ENCODE measurements at regions not wholly inside any gene's neighbourhood (a gene's known extent, or its start where the extent isn't known, plus 50 kb on each side); places are given as distances from the start of the nearest gene placed in this dataset.

DNA sequence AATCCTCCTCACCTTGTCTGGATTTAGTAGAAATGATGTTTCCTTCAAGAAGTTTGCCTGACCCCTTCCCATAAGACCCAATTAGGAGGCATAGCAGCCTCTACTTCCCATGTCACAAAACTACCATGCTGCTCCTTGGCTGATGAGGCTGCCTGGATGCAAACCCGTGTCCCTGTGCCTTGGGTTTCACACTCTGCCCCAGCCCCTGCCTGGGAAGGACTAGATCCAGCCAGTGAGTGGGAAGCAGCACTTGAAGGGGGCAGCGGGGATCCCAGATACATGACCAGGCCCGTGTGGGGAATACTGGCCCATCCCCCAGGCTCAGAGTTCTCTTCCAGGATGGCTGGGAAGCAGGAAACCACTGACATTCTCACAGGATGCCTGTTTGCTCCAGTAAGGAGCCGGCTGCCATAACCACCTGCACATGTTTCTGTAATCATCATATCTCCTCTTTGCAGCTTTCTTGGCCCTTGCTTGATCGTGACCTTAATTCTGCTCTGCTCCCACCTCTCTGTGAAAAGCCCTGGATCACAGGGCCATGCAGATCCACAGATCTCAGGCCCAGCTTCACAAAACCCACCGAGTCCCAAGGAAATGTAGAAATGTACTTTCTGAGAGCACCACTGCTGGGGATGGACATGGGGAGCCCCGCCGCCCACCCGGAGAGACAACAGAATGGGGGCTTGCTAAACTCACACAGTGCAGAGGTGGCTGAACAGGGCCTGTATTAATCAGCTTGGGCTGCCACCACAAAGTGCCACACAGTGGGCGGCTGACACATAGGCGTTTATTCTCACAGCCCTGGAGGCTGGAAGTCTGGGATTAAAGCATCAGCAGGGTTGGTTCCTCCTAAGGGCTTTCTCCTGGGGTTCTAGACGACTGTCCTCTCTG, 287.8 kb upstream of the IGFBP3 start:
- DNase-seq (no peak), ATAC-seq (no peak)
- no peaks in the 10 kb centered on the region for H3K36me3 ChIP-seq (ENCODE audit: control insufficient read depth, insufficient read depth, low read length)
- Mint-ChIP-seq H3K4me3 (no peak overlapping the region), H3K27me3 (ENCODE audit: low read depth in 2 of 2) (no peaks in the 10 kb centered on the region), H3K4me1 (no peaks in the 10 kb centered on the region), H3K9me3 (peaks cover 2 to 5% of the 10 kb centered on the region in 2 donors), H3K36me3 (no peaks in the 10 kb centered on the region), H3K27ac (no peak overlapping the region)
- H3K27ac ChIP-seq (ENCODE audit: low read length) = no peak overlapping the region
- no peaks in the 10 kb centered on the region for H3K4me1 ChIP-seq (ENCODE audit: control insufficient read depth, insufficient read depth, low read length)
- 58% methylated on average over 12 of the region's 12 CpGs for WGBS (ENCODE audit: insufficient coverage)
- TF ChIP-seq, protein P1, sequence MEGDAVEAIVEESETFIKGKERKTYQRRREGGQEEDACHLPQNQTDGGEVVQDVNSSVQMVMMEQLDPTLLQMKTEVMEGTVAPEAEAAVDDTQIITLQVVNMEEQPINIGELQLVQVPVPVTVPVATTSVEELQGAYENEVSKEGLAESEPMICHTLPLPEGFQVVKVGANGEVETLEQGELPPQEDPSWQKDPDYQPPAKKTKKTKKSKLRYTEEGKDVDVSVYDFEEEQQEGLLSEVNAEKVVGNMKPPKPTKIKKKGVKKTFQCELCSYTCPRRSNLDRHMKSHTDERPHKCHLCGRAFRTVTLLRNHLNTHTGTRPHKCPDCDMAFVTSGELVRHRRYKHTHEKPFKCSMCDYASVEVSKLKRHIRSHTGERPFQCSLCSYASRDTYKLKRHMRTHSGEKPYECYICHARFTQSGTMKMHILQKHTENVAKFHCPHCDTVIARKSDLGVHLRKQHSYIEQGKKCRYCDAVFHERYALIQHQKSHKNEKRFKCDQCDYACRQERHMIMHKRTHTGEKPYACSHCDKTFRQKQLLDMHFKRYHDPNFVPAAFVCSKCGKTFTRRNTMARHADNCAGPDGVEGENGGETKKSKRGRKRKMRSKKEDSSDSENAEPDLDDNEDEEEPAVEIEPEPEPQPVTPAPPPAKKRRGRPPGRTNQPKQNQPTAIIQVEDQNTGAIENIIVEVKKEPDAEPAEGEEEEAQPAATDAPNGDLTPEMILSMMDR (IDR thresholded peaks at IDR 0.05) = no peak
- intact Hi-C loops (cut with micrococcal nuclease) = no loop called here
- no peaks in the 10 kb centered on the region for H3K9me3 ChIP-seq (ENCODE audit: control insufficient read depth, insufficient read depth, low read length)
- no peak overlapping the region for H3K4me3 ChIP-seq (ENCODE audit: low read length)
- no peaks in the 10 kb centered on the region for H3K27me3 ChIP-seq (ENCODE audit: control insufficient read depth, insufficient read depth, low read length)

DNA sequence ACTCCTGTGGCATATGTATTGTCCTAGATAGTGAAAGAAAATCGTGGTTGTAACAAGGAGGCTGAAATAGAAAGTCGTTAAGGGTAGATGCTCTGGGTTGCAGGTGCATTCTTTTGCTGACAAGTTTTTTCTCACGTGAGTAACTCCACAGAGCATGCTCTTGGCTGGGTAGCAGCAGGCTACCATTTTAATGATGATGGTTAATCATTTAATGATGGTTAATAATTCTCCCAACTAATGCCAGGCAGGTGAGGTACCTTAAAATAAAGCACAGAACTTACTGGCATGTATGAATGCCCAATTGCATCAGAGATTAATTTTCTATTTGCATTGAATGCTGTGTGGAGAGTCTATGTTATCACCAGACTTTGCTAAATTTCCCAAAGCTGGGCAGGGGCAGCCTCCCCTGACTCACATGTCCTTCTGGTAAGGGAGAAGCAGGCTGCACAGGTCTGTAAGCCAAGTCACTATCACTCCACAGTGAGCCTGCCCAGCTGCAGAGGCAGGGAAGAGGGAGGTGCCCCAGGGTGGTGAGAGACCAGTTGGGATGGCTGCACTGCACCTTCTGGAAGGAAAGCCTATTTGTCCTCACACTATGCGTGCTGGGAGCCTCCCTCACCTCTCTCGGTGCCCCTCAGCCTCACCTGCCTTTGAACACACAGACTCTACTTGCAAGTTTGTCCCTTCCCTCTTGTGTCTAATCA, 287.0 kb upstream of the IGFBP3 start:
- no peaks in the 10 kb centered on the region for H3K36me3 Mint-ChIP-seq
- H3K9me3 Mint-ChIP-seq = peaks cover 4% of the 10 kb centered on the region in 2 donors
- 75% methylated on average over 5 of the region's 5 CpGs for WGBS (ENCODE audit: insufficient coverage)
- intact Hi-C loops (cut with micrococcal nuclease) = no loop called here
- H3K4me3 ChIP-seq (ENCODE audit: low read length) = no peak overlapping the region
- DNase-seq = no peak
- no peaks in the 10 kb centered on the region for H3K4me1 Mint-ChIP-seq
- H3K36me3 ChIP-seq (ENCODE audit: control insufficient read depth, insufficient read depth, low read length) = no peaks in the 10 kb centered on the region
- H3K4me1 ChIP-seq (ENCODE audit: control insufficient read depth, insufficient read depth, low read length) = no peaks in the 10 kb centered on the region
- no peak for ATAC-seq
- H3K27me3 ChIP-seq (ENCODE audit: control insufficient read depth, insufficient read depth, low read length) = no peaks in the 10 kb centered on the region
- TF ChIP-seq, protein P1 (IDR thresholded peaks at IDR 0.05) = no peak
- no peak overlapping the region for H3K27ac ChIP-seq (ENCODE audit: low read length)
- no peak overlapping the region for H3K4me3 Mint-ChIP-seq
- H3K9me3 ChIP-seq (ENCODE audit: control insufficient read depth, insufficient read depth, low read length) = no peaks in the 10 kb centered on the region
- H3K27ac Mint-ChIP-seq = no peak overlapping the region
- H3K27me3 Mint-ChIP-seq (ENCODE audit: low read depth in 2 of 2) = no peaks in the 10 kb centered on the region

DNA sequence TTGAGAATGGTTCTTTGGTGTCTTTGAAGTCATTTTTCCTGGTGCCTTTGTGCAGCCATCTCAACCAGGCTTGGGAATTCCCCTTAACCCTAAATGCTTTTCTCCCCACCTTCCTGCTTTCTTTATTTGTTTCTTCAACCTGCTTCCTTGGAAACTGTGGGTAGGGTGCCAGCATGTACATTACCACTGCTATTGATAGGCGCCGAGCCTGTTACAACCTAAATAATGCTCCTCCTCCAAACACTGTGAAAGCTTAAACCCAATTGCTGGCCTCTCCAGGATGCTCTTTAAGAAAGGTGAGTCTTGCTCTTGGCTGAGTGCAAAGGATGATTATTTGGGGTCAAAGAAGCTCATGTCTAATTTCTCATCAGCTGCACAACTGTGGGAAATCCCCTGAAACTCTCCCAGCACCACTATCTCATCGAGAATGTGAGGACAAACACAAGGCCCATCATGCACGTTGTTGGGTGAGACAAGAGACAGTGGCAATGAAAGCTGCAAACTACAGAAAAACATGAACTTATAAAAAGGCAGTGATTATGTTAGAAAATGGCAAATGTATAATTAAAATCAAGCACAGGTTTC, 285.5 kb upstream of the IGFBP3 start:
- intact Hi-C loops (cut with micrococcal nuclease) = no loop called here
- Mint-ChIP-seq H3K36me3 (no peaks in the 10 kb centered on the region), H3K9me3 (peaks cover 4% of the 10 kb centered on the region in 2 donors), H3K27me3 (ENCODE audit: low read depth in 2 of 2) (no peaks in the 10 kb centered on the region), H3K27ac (no peak overlapping the region), H3K4me1 (no peaks in the 10 kb centered on the region), H3K4me3 (no peak overlapping the region)
- WGBS (ENCODE audit: insufficient coverage) = 83% methylated on average over 3 of the region's 4 CpGs
- no peaks in the 10 kb centered on the region for H3K27me3 ChIP-seq (ENCODE audit: control insufficient read depth, insufficient read depth, low read length)
- H3K4me1 ChIP-seq (ENCODE audit: control insufficient read depth, insufficient read depth, low read length) = no peaks in the 10 kb centered on the region
- TF ChIP-seq, protein P1 (IDR thresholded peaks at IDR 0.05) = no peak
- no peaks in the 10 kb centered on the region for H3K9me3 ChIP-seq (ENCODE audit: control insufficient read depth, insufficient read depth, low read length)
- ATAC-seq (no peak), DNase-seq (no peak)
- no peak overlapping the region for H3K4me3 ChIP-seq (ENCODE audit: low read length)
- no peak overlapping the region for H3K27ac ChIP-seq (ENCODE audit: low read length)
- H3K36me3 ChIP-seq (ENCODE audit: control insufficient read depth, insufficient read depth, low read length) = no peaks in the 10 kb centered on the region

Measured in natural killer cell (primary cell).